ENCODE measurements at regions not wholly inside any gene's neighbourhood (a gene's known extent, or its start where the extent isn't known, plus 50 kb on each side); places are given as distances from the start of the nearest gene placed in this dataset.

DNA sequence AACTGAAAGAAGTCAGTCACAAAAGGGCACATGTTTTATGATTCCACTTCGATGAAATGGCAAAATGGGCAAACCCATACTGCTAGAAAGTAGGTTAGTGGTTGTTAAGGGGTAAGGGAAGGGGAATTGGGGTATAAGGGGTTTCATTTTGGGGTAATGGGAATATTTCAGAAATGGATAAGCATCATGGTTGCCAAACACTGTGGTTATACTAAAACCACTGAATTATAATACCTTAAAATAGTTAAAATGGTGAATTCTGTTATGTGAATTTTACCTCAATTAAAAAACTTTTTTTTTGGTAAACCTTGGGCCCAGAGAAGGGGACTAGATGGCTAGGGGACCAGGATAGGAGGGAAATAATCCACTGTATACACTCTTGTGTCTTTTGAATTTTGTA lies 52.3 kb upstream of the BHLHE40 start:
- H3K36me3 Mint-ChIP-seq (ENCODE audit: insufficient read depth in 2 of 2): peaks cover 0 to 3% of the 10 kb centered on the region in 2 donors

DNA sequence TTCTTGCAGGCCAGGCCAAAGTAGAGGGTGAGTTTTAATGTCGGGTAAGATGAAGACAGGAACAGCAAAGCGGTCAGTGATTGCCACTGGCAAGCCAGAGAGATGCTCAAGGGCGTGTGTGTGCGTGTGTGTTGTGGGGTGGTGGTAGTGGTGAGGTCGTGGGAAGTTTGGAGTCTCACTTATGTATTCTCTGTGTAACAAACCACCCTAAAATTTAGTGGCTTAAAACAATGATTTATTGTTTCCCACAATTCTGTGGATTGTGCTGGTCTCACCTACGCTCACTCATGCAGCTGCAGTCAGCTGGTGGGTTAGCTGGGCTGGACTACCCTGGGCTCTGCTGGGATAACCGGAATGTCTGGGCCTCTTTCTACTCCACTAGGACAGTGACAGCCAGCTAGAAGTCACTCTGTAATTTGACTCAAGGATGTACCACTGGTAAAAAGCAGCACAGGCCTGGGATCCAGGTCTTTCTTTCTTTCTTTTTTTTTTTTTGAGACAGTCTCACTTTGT lies 50.9 kb upstream of the BHLHE40 start:
- DNase-seq (peak; percentile 32 to 44), ATAC-seq (replicated peaks in 1 of 2) (peak; percentile 64 to 68)
- peak overlapping the region in 1 of 2 donors; percentile 2 for H3K4me3 Mint-ChIP-seq

More for the DNA sequence above, 52.3 kb upstream of the BHLHE40 start:
- peak overlapping the region; percentile 60 for H3K27ac Mint-ChIP-seq
- H3K4me1 Mint-ChIP-seq (ENCODE audit: low read depth): peaks cover 37% of the 10 kb centered on the region
- DNase-seq (no peak), ATAC-seq (replicated peaks in 1 of 2) (no peak)
- no peaks in the 10 kb centered on the region for H3K9me3 Mint-ChIP-seq
- no peak overlapping the region for H3K4me3 Mint-ChIP-seq
- H3K27me3 Mint-ChIP-seq (ENCODE audit: low read depth): peaks cover 9% of the 10 kb centered on the region

More for the DNA sequence above, 50.9 kb upstream of the BHLHE40 start:
- H3K27me3 Mint-ChIP-seq (ENCODE audit: low read depth): peaks cover 9% of the 10 kb centered on the region
- peaks cover 0 to 3% of the 10 kb centered on the region in 2 donors for H3K36me3 Mint-ChIP-seq (ENCODE audit: insufficient read depth in 2 of 2)
- H3K27ac Mint-ChIP-seq: peak overlapping the region; percentile 71
- peaks cover 37% of the 10 kb centered on the region for H3K4me1 Mint-ChIP-seq (ENCODE audit: low read depth)
- no peaks in the 10 kb centered on the region for H3K9me3 Mint-ChIP-seq

All from activated T-cell treated with anti-CD3 and anti-CD28 coated beads, Interleukin-2, amount 50 U/mL, for 72 hours (primary cell).